HG03442 (cell line): ENCODE measurements at regions not wholly inside any gene's neighbourhood (a gene's known extent, or its start where the extent isn't known, plus 50 kb on each side); places are given as distances from the start of the nearest gene placed in this dataset.
A peak's percentile ranks its signal among the peaks of the same experiment; 100 is the strongest.
"Not testable (repeated sequence)": the region's sequence is repeated elsewhere in the genome, so short reads cannot be mapped to it uniquely, and the experiment has no call there.

ENCODE experiments used
- ATAC-seq: cut with Tn5 transposase; IDR thresholded peaks from one replicate; pipeline ENCODE4 v1.9.1; 2021; ENCODE audit warnings: mild to moderate bottlenecking, moderate library complexity; ENCODE audit not compliant: unreplicated experiment

GRCh38 chr9:66152406-66152805 is 415.5 kb downstream of the FOXD4L4 start:
- not testable (repeated sequence) for ATAC-seq

DNA sequence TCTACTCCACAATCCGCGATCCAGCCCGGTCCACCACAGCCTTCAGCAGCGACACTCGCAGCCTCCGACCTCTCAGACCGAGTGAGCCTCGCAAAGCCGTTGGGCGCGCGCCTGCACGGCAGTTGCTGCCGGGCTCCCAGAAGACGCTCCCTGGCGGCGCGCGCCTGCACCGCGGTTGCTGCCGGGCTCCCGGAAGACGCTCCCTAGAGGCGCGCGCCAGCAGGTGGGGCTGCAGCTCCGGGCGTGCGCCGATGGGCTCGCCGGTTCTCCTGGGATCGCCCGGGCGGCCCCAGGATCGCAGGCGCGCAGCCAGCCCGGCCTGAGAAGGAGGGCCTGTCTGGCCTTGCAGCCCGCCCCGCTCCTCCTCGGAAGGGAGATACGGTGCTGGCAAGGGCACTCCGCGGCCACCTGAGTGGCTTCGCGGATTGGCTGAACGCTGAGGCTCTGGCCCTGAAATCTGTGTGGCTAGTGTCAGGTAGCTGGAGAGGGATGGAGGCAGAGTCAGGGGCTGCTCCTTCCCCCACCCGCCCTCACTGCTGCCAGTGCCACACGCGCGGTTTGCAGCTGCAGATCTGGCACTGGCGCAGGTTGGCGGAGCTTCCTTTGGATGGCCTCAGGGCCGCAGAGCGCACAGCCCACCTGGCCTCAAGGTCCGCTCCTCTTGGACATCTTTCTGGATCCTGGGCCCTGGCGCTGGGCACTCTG is 416.2 kb downstream of the FOXD4L4 start:
- peak; percentile 100 for ATAC-seq

- ATAC-seq: not testable (repeated sequence)
Observed at GRCh38 chr9:66153971-66154691, 417.2 kb downstream of the FOXD4L4 start.

DNA sequence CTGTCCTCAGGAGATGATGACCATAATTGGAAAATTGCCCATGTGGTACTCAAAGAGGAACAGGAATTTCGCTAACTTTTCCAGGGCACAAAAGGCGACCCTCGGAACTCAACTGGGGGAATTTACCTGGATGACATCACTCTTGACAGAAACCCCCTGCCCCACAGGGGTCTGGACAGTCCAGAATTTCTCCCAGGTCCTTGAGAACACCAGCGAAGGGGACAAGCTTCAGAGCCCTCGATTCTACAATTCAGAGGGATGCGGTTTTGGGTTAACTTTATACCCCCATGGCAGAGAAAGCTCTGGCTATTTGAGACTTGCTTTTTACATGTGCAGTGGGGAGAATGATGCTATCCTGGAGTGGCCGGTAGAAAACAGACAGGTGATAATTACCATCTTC is 445.4 kb downstream of the FOXD4L4 start:
- ATAC-seq: not testable (repeated sequence)

- ATAC-seq: not testable (repeated sequence)
Observed at GRCh38 chr9:66183648-66184047, 446.7 kb downstream of the FOXD4L4 start.

GRCh38 chr9:66197199-66197598 is 460.3 kb downstream of the FOXD4L4 start:
- ATAC-seq: not testable (repeated sequence)

GRCh38 chr9:66198421-66198820 is 461.5 kb downstream of the FOXD4L4 start:
- not testable (repeated sequence) for ATAC-seq

DNA sequence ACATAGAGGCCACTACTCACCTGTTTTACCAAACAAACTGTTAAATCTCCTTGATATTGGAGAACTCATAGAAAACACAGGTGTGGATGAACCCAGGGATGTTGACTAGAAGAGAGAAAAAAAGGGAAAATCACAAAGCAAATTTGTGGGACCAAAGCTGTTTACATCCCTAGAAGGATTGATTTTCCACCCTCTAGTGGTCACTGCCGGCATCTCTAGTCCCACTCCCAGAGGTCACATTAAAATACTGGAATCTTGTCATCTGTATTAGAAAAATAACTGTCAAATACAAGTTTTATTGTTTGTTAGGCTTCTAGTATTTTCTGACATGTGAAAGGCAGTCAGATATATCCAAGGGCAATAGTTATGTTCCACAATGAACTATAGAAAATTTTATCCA is 469.7 kb downstream of the FOXD4L4 start:
- not testable (repeated sequence) for ATAC-seq

GRCh38 chr9:66207914-66208313 is 471.0 kb downstream of the FOXD4L4 start:
- ATAC-seq: not testable (repeated sequence)

DNA sequence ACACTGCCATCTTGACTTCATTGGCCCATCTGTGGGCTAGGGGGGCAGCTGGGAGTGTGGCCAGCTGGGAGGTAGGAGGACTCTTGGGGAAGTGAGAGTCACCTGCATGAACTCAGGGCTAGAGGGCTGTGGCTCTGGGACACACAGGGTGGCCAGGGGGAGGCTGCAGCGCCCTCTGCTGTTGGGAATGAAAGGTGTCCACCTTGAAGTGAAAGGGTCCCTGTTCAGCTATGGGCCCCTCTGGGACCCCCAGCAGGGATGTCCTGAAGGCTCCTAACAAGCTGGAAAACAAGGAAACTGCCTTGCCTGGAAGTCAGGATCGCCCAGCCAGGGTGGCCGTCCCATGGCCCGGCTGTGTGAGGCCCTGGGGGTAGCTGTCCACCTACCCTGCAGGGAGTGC is 507.8 kb downstream of the FOXD4L4 start:
- ATAC-seq: not testable (repeated sequence)

- not testable (repeated sequence) for ATAC-seq
Observed at GRCh38 chr9:66245481-66245880, 508.5 kb downstream of the FOXD4L4 start.

DNA sequence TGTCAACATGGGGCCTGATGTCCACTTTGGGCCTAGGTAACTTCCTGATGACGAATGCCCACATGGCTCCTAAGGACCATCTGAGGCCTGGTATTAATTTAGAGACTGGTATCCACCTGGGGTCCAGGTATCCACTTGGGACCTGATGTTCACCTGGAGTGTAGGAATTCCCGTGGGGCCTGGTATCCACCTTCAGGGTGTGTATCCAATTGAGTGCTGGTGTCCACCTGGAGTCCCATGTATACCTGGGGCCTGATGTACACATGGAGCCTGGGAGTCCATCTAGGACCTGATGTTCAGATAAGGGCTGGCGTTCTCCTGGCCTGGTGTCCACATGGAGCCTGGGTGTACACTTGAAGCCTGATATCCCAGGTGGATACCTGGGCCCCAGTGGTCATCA is 520.6 kb downstream of the FOXD4L4 start:
- not testable (repeated sequence) for ATAC-seq

DNA sequence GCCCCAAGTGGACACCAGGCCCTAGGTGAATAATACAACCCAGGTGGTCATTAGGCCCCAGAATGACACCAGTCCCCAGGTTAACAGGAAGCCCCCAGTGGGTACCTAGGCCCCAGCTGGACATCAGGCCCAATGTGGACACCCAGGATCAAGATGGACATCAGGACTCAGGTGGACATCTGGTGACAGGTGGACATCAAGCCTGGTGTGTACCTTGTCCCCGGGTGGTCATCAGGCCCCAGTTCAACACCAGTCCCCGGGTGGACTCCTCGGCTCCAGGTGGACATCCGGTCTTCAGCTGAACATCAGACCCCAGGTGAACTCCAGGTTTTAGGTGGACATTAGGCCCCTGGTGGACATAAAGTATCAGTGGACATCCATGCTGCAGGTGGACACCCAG is 524.6 kb downstream of the FOXD4L4 start:
- ATAC-seq: not testable (repeated sequence)

DNA sequence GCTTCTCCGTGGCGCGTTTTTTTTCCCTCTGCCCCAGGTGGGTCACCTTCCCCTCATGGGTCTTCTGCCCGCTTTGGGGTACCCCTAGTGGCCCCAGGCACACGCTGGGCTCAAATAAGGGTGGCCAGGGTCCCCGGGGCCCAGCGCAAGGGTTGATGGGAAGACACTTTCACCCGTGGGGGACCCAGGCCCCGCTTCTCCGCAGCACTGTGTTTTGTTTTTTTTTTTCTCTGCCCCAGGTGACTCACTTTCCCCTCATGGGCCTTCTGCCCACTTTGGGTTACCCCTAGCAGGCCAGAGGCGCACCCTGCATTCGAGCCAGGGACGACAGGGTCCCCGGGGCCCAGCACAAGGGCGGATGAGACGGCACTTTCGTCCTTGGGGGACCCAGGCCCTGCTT is 526.7 kb downstream of the FOXD4L4 start:
- not testable (repeated sequence) for ATAC-seq

GRCh38 chr9:66264786-66265185 is 527.8 kb downstream of the FOXD4L4 start:
- not testable (repeated sequence) for ATAC-seq

GRCh38 chr9:66266202-66266601 is 529.3 kb downstream of the FOXD4L4 start:
- not testable (repeated sequence) for ATAC-seq

GRCh38 chr9:66266856-66267430 is 530.0 kb downstream of the FOXD4L4 start:
- ATAC-seq: not testable (repeated sequence)

DNA sequence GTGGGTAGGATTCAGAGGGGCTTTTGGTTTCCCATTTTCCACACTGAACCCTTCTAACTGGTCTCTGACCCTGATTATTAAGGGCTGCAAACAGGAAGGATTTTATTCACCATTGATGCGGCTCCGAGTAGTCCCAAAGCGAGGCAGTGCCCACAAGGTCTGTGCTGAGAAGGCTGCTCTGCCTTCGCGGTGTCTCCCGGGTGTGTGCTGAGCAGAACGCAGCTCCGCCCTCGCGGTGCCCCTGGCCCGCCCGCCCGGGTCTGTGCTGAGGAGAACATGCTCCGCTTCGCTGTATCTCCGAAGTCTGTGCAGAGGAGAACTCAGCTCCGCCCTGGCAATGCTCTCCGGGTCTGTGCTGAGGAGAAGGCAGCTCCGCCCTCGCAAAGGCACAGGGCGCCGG is 530.7 kb downstream of the FOXD4L4 start:
- not testable (repeated sequence) for ATAC-seq

DNA sequence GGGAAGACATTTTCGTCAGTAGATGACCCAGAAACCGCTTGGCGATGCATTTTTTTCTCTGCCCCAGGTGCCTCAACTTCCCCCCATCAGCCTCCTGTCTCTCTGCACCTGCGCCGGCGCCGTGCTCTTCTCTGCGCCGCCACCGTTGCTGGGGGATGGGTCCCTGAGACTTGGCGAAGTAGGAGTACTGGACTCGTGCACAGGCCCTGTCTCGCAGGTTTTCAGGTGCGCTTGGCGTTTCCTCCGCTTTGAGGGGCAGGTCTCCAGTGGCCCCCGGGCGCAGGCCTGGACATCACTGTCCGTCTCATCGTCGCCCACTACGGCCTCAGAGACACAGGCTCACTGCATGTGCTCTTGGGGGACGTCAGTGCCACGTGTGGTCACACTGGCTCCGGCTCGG is 532.1 kb downstream of the FOXD4L4 start:
- not testable (repeated sequence) for ATAC-seq

DNA sequence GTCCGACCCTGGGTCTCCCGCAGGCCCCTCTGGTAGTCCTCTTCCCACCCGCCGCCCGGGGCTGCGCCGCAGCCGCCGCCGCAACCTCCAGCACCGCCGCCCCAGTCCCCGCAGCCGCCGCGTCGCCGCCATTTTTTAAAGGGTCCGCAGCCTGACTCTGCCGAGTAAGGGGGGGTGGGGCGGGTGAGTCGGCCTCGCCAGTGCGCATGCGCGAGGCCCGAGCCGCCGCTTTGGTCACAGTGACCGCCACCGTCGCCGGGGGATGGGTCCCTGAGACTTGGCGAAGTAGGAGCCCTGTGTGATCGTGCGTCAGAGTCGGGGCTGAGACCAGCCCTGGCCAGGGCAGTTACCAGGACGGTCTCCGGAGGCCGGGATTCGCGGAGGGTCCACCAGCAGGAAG is 532.8 kb downstream of the FOXD4L4 start:
- not testable (repeated sequence) for ATAC-seq

GRCh38 chr9:66278809-66279208 is 541.9 kb downstream of the FOXD4L4 start:
- ATAC-seq: not testable (repeated sequence)
